ENCODE measurements at regions not wholly inside any gene's neighbourhood (a gene's known extent, or its start where the extent isn't known, plus 50 kb on each side); places are given as distances from the start of the nearest gene placed in this dataset.

DNA sequence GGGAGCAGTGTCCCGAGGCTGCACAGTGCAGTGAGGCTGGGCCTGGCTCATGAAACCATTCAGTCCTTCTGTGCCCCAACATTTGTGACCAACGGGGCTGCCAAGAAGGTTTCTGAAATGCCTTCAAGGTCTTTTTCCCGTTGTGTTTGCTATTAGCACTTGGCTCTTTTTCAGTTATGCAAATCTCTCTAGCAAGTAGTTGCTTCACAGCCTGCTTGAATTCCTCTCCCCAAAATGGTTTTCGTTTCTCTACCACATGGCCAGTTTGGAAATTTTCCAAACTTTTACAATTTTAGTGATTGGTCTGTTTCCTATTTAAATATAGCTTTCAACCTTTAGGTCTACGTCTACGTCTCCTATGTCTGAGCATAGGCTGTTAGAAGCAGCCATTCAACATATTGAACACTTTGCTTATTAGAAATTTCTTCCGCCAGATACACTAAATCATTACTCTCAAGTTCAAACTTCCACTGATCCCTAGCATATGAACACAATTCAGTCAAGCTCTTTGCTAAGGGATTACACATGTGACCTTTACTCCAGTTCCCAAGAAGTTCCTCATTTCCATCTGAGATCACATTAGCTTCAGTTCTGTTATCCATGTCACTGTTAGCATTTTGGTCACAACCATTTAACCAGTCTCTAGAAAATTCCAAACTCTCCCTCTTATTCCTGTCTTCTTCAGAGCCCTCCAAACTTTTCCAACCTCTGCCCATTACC is 901.8 kb downstream of the GLUD2 start:
- H3K4me2 ChIP-seq = no peak overlapping the region
- TF ChIP-seq EZH2 (IDR thresholded peaks at IDR 0.05; ENCODE audit: borderline replicate concordance) (no peak), EZH2phosphoT487 (IDR thresholded peaks at IDR 0.05; ENCODE audit: low read depth, severe bottlenecking, unreplicated experiment) (no peak)
- TF ChIP-seq, protein P1, sequence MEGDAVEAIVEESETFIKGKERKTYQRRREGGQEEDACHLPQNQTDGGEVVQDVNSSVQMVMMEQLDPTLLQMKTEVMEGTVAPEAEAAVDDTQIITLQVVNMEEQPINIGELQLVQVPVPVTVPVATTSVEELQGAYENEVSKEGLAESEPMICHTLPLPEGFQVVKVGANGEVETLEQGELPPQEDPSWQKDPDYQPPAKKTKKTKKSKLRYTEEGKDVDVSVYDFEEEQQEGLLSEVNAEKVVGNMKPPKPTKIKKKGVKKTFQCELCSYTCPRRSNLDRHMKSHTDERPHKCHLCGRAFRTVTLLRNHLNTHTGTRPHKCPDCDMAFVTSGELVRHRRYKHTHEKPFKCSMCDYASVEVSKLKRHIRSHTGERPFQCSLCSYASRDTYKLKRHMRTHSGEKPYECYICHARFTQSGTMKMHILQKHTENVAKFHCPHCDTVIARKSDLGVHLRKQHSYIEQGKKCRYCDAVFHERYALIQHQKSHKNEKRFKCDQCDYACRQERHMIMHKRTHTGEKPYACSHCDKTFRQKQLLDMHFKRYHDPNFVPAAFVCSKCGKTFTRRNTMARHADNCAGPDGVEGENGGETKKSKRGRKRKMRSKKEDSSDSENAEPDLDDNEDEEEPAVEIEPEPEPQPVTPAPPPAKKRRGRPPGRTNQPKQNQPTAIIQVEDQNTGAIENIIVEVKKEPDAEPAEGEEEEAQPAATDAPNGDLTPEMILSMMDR (IDR thresholded peaks at IDR 0.05; ENCODE audit: poor library complexity) = no peak
- no peak for DNase-seq (ENCODE audit: low spot score)
- no peaks in the 10 kb centered on the region for H3K4me1 ChIP-seq (ENCODE audit: insufficient read depth)
- WGBS (ENCODE audit: low lambda C conversion rate, missing lambda C conversion rate) = 73% methylated on average over 7 of the region's 7 CpGs
- H3K4me3 ChIP-seq = no peak overlapping the region
- no peaks in the 10 kb centered on the region for H3K9me3 ChIP-seq (ENCODE audit: low read depth)
- H4K20me1 ChIP-seq (ENCODE audit: insufficient read depth, poor library complexity, severe bottlenecking) = no peaks in the 10 kb centered on the region
- no peaks in the 10 kb centered on the region for H3K79me2 ChIP-seq
- H3K36me3 ChIP-seq (replicated peaks; ENCODE audit: insufficient read depth, low read depth) = no peaks in the 10 kb centered on the region
- H3K9me2 ChIP-seq (replicated peaks; ENCODE audit: insufficient read depth) = no peaks in the 10 kb centered on the region
- no peak overlapping the region for H3K27ac ChIP-seq
- no peak overlapping the region for H2AFZ ChIP-seq
- no peaks in the 10 kb centered on the region for H3K27me3 ChIP-seq

DNA sequence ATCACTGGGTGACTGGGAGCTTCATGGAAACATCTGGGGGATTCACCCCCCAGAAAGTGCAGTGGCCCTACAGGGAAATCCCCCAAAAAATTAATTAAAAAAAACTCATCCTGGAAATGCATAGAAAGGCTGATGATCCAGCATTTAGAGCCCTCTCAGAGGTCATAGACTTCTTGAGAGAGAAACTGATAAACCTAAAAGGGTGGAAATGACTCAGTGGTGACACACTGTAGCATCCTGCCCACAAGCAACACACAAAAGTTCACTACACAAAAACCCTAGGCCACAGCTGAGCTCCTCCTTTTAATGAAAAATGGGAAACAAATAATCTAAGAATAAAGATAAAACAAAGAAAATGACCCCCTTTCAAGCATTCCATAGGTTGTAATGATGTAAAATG is 911.5 kb downstream of the GLUD2 start:
- Histone ChIP-seq H3K27ac (no peak overlapping the region), H3K27me3 (no peaks in the 10 kb centered on the region), H3K9me3 (ENCODE audit: low read depth) (peaks cover 6% of the 10 kb centered on the region), H3K36me3 (replicated peaks; ENCODE audit: insufficient read depth, low read depth) (no peaks in the 10 kb centered on the region), H3K4me1 (ENCODE audit: insufficient read depth) (no peaks in the 10 kb centered on the region), H3K4me3 (no peak overlapping the region), H4K20me1 (ENCODE audit: insufficient read depth, poor library complexity, severe bottlenecking) (no peaks in the 10 kb centered on the region), H3K4me2 (no peak overlapping the region), H3K79me2 (no peaks in the 10 kb centered on the region), H3K9me2 (replicated peaks; ENCODE audit: insufficient read depth) (no peaks in the 10 kb centered on the region), H2AFZ (no peak overlapping the region)
- TF ChIP-seq, protein P1 (IDR thresholded peaks at IDR 0.05; ENCODE audit: poor library complexity) = no peak
- TF ChIP-seq EZH2 (IDR thresholded peaks at IDR 0.05; ENCODE audit: borderline replicate concordance) (no peak), EZH2phosphoT487 (IDR thresholded peaks at IDR 0.05; ENCODE audit: low read depth, severe bottlenecking, unreplicated experiment) (no peak)
- DNase-seq (ENCODE audit: low spot score) = no peak

DNA sequence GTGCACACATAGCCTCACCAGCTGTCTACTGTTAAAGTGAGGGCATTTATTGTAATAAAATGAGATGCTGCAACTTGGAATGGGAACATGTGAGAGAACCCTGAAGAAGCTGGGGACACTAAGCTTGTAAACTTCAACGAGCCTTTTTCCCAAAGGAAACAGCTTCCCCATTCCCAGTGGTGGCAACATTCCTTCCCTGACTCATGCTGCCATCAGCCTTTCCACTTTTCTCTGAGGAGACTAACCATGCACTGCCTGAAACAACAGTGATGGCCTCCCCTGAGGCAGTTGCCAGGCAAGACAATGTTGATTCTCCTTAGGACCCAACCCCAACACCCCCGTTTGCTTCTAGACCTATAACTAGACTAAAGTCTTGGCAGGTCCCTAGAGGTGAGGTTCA is 928.3 kb downstream of the GLUD2 start:
- Histone ChIP-seq H3K36me3 (replicated peaks; ENCODE audit: insufficient read depth, low read depth) (no peaks in the 10 kb centered on the region), H3K27ac (no peak overlapping the region), H3K4me1 (ENCODE audit: insufficient read depth) (no peaks in the 10 kb centered on the region), H3K27me3 (no peaks in the 10 kb centered on the region), H3K4me3 (no peak overlapping the region), H4K20me1 (ENCODE audit: insufficient read depth, poor library complexity, severe bottlenecking) (no peaks in the 10 kb centered on the region), H3K9me2 (replicated peaks; ENCODE audit: insufficient read depth) (no peaks in the 10 kb centered on the region), H3K79me2 (no peaks in the 10 kb centered on the region), H3K4me2 (no peak overlapping the region), H3K9me3 (ENCODE audit: low read depth) (no peaks in the 10 kb centered on the region), H2AFZ (no peak overlapping the region)
- WGBS (ENCODE audit: low lambda C conversion rate, missing lambda C conversion rate) = 53% methylated on average over 2 of the region's 2 CpGs
- TF ChIP-seq EZH2phosphoT487 (IDR thresholded peaks at IDR 0.05; ENCODE audit: low read depth, severe bottlenecking, unreplicated experiment) = no peak
- TF ChIP-seq, protein P1 (IDR thresholded peaks at IDR 0.05; ENCODE audit: poor library complexity) = no peak
- TF ChIP-seq EZH2 (IDR thresholded peaks at IDR 0.05; ENCODE audit: borderline replicate concordance) = no peak
- no peak for DNase-seq (ENCODE audit: low spot score)

Measured in hepatocyte (in vitro differentiated cells).